Transverse colon (tissue), 4 donors: ENCODE measurements at regions not wholly inside any gene's neighbourhood (a gene's known extent, or its start where the extent isn't known, plus 50 kb on each side); places are given as distances from the start of the nearest gene placed in this dataset.

ENCODE experiments used
- EP300 ChIP-seq: sonication (generic); formaldehyde crosslinking; IDR thresholded peaks from one replicate; pipeline ENCODE4 v1.6.1; 2017; ENCODE audit warnings: antibody characterized with exemption, low read depth
- POLR2AphosphoS5 ChIP-seq, 3 donors: sonication (generic); formaldehyde crosslinking; IDR thresholded peaks; one replicate each; pipeline ENCODE4 v1.6.1; 2016; ENCODE audit warnings: antibody characterized with exemption in 3 of 3
- TF ChIP-seq, protein P1 (sequence below), 5 experiments: fragments of 200-600 bp in 3 of 5; fragments of 450-650 bp in 2 of 5; sonication (generic) in 3 of 5; IDR thresholded peaks; 1 replicate in 2 of 5; 2 replicates in 3 of 5; pipeline ENCODE4 v1.5.1; 2016 to 2017; ENCODE audit warnings: antibody characterized with exemption in 5 of 5, inconsistent platforms in 3 of 5, mild to moderate bottlenecking in 2 of 5, moderate library complexity in 1 of 5

DNA sequence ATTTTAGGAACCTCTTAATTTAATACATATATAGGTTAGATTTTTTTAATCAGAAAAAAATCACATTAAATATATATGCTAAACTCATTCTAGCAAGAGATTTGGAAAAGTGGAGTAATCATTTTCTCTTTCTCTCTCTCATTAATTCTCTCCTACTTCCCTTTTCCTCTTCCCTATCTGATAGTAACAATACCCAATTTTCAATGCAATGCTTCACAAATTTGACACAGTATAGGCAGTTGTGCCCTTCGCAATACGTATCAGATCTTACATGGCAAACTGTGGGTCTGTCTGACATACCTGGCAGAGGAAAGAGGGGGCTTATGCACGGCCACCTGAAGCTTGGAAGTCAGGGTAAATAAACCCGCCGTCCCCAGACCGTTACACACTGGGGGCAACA lies 444.3 kb downstream of the NBAS start:
- TF ChIP-seq, protein P1, sequence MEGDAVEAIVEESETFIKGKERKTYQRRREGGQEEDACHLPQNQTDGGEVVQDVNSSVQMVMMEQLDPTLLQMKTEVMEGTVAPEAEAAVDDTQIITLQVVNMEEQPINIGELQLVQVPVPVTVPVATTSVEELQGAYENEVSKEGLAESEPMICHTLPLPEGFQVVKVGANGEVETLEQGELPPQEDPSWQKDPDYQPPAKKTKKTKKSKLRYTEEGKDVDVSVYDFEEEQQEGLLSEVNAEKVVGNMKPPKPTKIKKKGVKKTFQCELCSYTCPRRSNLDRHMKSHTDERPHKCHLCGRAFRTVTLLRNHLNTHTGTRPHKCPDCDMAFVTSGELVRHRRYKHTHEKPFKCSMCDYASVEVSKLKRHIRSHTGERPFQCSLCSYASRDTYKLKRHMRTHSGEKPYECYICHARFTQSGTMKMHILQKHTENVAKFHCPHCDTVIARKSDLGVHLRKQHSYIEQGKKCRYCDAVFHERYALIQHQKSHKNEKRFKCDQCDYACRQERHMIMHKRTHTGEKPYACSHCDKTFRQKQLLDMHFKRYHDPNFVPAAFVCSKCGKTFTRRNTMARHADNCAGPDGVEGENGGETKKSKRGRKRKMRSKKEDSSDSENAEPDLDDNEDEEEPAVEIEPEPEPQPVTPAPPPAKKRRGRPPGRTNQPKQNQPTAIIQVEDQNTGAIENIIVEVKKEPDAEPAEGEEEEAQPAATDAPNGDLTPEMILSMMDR (IDR thresholded peaks at IDR 0.05) = no peak
- TF ChIP-seq POLR2AphosphoS5 (IDR thresholded peaks at IDR 0.05) (no peak), EP300 (no peak)
